HFF-Myc (cell line): ENCODE measurements at regions not wholly inside any gene's neighbourhood (a gene's known extent, or its start where the extent isn't known, plus 50 kb on each side); places are given as distances from the start of the nearest gene placed in this dataset.

ENCODE experiments used
- DNase-seq: peaks from one replicate; pipeline ENCODE4 v3.0.0-alpha.2; 2011; ENCODE audit warnings: low read depth; ENCODE audit errors: extremely low read depth
- H3K4me3 ChIP-seq: replicated peaks from 2 replicates; pipeline ENCODE4 v1.5.1; 2011; ENCODE audit warnings: low read depth, mild to moderate bottlenecking, control low read depth, low read length
- CTCF ChIP-seq: IDR thresholded peaks from 2 replicates; pipeline ENCODE4 v1.5.1; 2012; ENCODE audit warnings: mild to moderate bottlenecking, low read depth, low read length, control low read depth; ENCODE audit errors: missing control alignments

GRCh38 chr12:4039931-4040330 lies 166.7 kb upstream of the PARP11 start:
- H3K4me3 ChIP-seq: no peak overlapping the region
- DNase-seq: no peak
- TF ChIP-seq CTCF: no peak

- DNase-seq: no peak
- no peak overlapping the region for H3K4me3 ChIP-seq
- TF ChIP-seq CTCF: peak; percentile 66
Measured at GRCh38 chr12:4037747-4038312, 164.6 kb upstream of the PARP11 start.

- no peak for TF ChIP-seq CTCF
- no peak overlapping the region for H3K4me3 ChIP-seq
- DNase-seq: no peak
Measured at GRCh38 chr12:4036671-4037271, 163.6 kb upstream of the PARP11 start.

- DNase-seq: peak; percentile 52
- TF ChIP-seq CTCF: no peak
- no peak overlapping the region for H3K4me3 ChIP-seq
Measured at GRCh38 chr12:4034921-4035320, 161.7 kb upstream of the PARP11 start.

GRCh38 chr12:4032924-4033615 lies 159.9 kb upstream of the PARP11 start:
- H3K4me3 ChIP-seq: no peak overlapping the region
- no peak for DNase-seq
- TF ChIP-seq CTCF: no peak

GRCh38 chr12:4031703-4032291 lies 158.6 kb upstream of the PARP11 start:
- no peak for DNase-seq
- no peak overlapping the region; the same call in 1 of the 2 replicates for H3K4me3 ChIP-seq
- no peak for TF ChIP-seq CTCF
